Left ventricle myocardium inferior (tissue), 1 donor: ENCODE measurements at regions not wholly inside any gene's neighbourhood (a gene's known extent, or its start where the extent isn't known, plus 50 kb on each side); places are given as distances from the start of the nearest gene placed in this dataset.
"Not testable (repeated sequence)": the region's sequence is repeated elsewhere in the genome, so short reads cannot be mapped to it uniquely, and the experiment has no call there.

ENCODE experiments used
- DNase-seq: peaks from one replicate; pipeline ENCODE4 v3.0.0-alpha.2; 2020
- H3K27ac ChIP-seq: fragments of 200-600 bp; replicated peaks from 2 replicates; pipeline ENCODE4 v1.8.0; 2021
- H3K27me3 ChIP-seq: fragments of 200-600 bp; 2 replicates; pipeline ENCODE4 v1.8.0; 2021; ENCODE audit warnings: low read depth
- H3K36me3 ChIP-seq: fragments of 200-600 bp; 2 replicates; pipeline ENCODE4 v1.8.0; 2021
- H3K4me1 ChIP-seq: fragments of 200-600 bp; 2 replicates; pipeline ENCODE4 v1.8.0; 2021
- H3K4me3 ChIP-seq: fragments of 200-600 bp; 2 replicates; pipeline ENCODE4 v1.8.0; 2021; ENCODE audit warnings: mild to moderate bottlenecking, moderate library complexity
- H3K9me3 ChIP-seq: fragments of 200-600 bp; replicated peaks from 2 replicates; pipeline ENCODE4 v1.8.0; 2021
- intact Hi-C: fragments of 100-400 bp; cut with micrococcal nuclease; formaldehyde crosslinking; loops from one replicate; pipeline ENCODE4 v1.11.0; 2022
- TF ChIP-seq, protein P1 (sequence below): fragments of 200-600 bp; IDR thresholded peaks from 2 replicates; pipeline ENCODE4 v1.8.0; 2021; ENCODE audit warnings: antibody characterized with exemption, mild to moderate bottlenecking, borderline replicate concordance
- donor health status: DM: no; HTN: yes; CAD: no; lungs with severe emphysema.

- H3K36me3 ChIP-seq, result no peaks in the 10 kb centered on the region
- intact Hi-C loops, result no loop called here
- TF ChIP-seq, protein P1, sequence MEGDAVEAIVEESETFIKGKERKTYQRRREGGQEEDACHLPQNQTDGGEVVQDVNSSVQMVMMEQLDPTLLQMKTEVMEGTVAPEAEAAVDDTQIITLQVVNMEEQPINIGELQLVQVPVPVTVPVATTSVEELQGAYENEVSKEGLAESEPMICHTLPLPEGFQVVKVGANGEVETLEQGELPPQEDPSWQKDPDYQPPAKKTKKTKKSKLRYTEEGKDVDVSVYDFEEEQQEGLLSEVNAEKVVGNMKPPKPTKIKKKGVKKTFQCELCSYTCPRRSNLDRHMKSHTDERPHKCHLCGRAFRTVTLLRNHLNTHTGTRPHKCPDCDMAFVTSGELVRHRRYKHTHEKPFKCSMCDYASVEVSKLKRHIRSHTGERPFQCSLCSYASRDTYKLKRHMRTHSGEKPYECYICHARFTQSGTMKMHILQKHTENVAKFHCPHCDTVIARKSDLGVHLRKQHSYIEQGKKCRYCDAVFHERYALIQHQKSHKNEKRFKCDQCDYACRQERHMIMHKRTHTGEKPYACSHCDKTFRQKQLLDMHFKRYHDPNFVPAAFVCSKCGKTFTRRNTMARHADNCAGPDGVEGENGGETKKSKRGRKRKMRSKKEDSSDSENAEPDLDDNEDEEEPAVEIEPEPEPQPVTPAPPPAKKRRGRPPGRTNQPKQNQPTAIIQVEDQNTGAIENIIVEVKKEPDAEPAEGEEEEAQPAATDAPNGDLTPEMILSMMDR, result no peak
- H3K27me3 ChIP-seq, result no peaks in the 10 kb centered on the region
- peaks cover 5% of the 10 kb centered on the region for H3K9me3 ChIP-seq
- DNase-seq, result no peak
- no peak overlapping the region for H3K27ac ChIP-seq
- H3K4me3 ChIP-seq, result no peak overlapping the region
- H3K4me1 ChIP-seq, result no peaks in the 10 kb centered on the region
These were observed 167.3 kb downstream of the TBX15 start for GRCh38 chr1:118820864-118821263.

- DNase-seq, result no peak
- no peaks in the 10 kb centered on the region for H3K4me1 ChIP-seq
- no peaks in the 10 kb centered on the region for H3K27me3 ChIP-seq
- intact Hi-C loops, result no loop called here
- H3K27ac ChIP-seq, result no peak overlapping the region
- H3K36me3 ChIP-seq, result no peaks in the 10 kb centered on the region
- H3K4me3 ChIP-seq, result no peak overlapping the region
- peaks cover 5% of the 10 kb centered on the region for H3K9me3 ChIP-seq
- TF ChIP-seq, protein P1, result no peak
These were observed 172.2 kb downstream of the TBX15 start for GRCh38 chr1:118815909-118816308.

DNA sequence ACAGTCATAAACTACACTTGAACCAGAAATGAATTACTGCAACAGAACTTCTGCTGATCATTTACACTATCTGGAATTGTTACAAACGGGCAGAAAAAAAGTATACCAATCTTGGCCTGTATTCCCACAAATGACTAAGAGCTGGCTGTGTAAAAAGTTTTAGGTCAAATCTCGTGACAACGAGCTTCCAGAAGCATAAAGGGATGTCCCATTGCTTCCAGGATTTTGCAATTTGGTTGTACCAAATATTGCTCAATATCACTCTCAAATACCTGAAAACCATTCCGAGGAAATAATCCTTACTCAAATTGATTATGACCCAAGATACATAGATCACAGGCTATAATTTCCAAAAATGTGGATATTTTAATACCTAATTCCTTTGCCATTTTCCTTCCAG lies 175.6 kb downstream of the TBX15 start:
- no peak overlapping the region for H3K4me3 ChIP-seq
- no peaks in the 10 kb centered on the region for H3K27me3 ChIP-seq
- H3K36me3 ChIP-seq, result no peaks in the 10 kb centered on the region
- intact Hi-C loops, result no loop called here
- H3K4me1 ChIP-seq, result no peaks in the 10 kb centered on the region
- H3K27ac ChIP-seq, result no peak overlapping the region
- DNase-seq, result no peak
- TF ChIP-seq, protein P1, result no peak
- peaks cover 5% of the 10 kb centered on the region for H3K9me3 ChIP-seq

DNA sequence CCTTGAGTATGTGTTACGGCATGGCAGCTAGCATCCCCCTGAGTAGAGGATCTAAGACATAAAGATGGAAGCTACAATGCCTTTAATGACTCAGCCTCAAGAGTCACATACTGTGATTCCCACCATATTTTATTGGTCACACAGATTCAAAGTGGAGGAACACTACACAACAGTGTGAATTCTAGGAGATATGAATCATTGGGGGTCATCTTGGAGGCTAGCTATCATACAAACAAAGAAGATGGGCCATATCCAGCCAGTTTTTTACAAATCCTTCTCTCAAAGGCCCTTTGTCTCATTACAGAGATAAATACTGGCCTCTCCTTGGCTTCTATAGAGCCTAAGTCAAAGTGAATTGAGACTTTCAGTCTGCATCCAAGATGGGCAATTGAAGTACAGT lies 177.0 kb downstream of the TBX15 start:
- Histone ChIP-seq H3K4me1 (no peaks in the 10 kb centered on the region), H3K9me3 (peaks cover 5% of the 10 kb centered on the region), H3K27ac (no peak overlapping the region), H3K27me3 (no peaks in the 10 kb centered on the region), H3K36me3 (no peaks in the 10 kb centered on the region), H3K4me3 (no peak overlapping the region)
- DNase-seq, result no peak
- TF ChIP-seq, protein P1, result no peak
- intact Hi-C loops, result no loop called here

- intact Hi-C loops, result no loop called here
- no peak for DNase-seq
- H3K9me3 ChIP-seq, result peaks cover 5% of the 10 kb centered on the region
- H3K27ac ChIP-seq, result no peak overlapping the region
- TF ChIP-seq, protein P1, result no peak
- no peaks in the 10 kb centered on the region for H3K36me3 ChIP-seq
- no peaks in the 10 kb centered on the region for H3K27me3 ChIP-seq
- no peaks in the 10 kb centered on the region for H3K4me1 ChIP-seq
- H3K4me3 ChIP-seq, result no peak overlapping the region
These were observed 178.6 kb downstream of the TBX15 start for GRCh38 chr1:118809586-118809985.

GRCh38 chr1:118803128-118803527 lies 185.0 kb downstream of the TBX15 start:
- H3K27ac ChIP-seq, H3K27me3 ChIP-seq, H3K4me3 ChIP-seq, H3K36me3 ChIP-seq, H3K4me1 ChIP-seq, DNase-seq, intact Hi-C loops, H3K9me3 ChIP-seq: not testable (repeated sequence)
